Activated T-cell treated with anti-CD3 and anti-CD28 coated beads for 4 hours (primary cell): ENCODE measurements at regions not wholly inside any gene's neighbourhood (a gene's known extent, or its start where the extent isn't known, plus 50 kb on each side); places are given as distances from the start of the nearest gene placed in this dataset.
"Not testable (repeated sequence)": the region's sequence is repeated elsewhere in the genome, so short reads cannot be mapped to it uniquely, and the experiment has no call there.

ENCODE experiments used
- DNase-seq: peaks from one replicate; pipeline ENCODE4 v3.0.0-alpha.2; 2020

- DNase-seq = not testable (repeated sequence)
These were observed 117.8 kb downstream of the TLR5 start for GRCh38 chr1:223025190-223025734.

GRCh38 chr1:223026639-223027038 lies 116.4 kb downstream of the TLR5 start:
- not testable (repeated sequence) for DNase-seq

- DNase-seq = no peak
These were observed 112.9 kb downstream of the TLR5 start for GRCh38 chr1:223029985-223030769.

GRCh38 chr1:223030871-223031400 lies 112.1 kb downstream of the TLR5 start:
- no peak for DNase-seq

- no peak for DNase-seq
These were observed 111.1 kb downstream of the TLR5 start for GRCh38 chr1:223031733-223032601.

GRCh38 chr1:223033658-223034057 lies 109.4 kb downstream of the TLR5 start:
- no peak for DNase-seq

GRCh38 chr1:223034270-223034798 lies 108.7 kb downstream of the TLR5 start:
- no peak for DNase-seq

- no peak for DNase-seq
These were observed 107.1 kb downstream of the TLR5 start for GRCh38 chr1:223035724-223036478.

GRCh38 chr1:223036479-223036845 lies 106.6 kb downstream of the TLR5 start:
- DNase-seq = no peak

GRCh38 chr1:223037845-223038244 lies 105.2 kb downstream of the TLR5 start:
- DNase-seq = no peak

- no peak for DNase-seq
These were observed 104.6 kb downstream of the TLR5 start for GRCh38 chr1:223038288-223039006.

- no peak for DNase-seq
These were observed 103.1 kb downstream of the TLR5 start for GRCh38 chr1:223039990-223040389.

- DNase-seq = no peak
These were observed 101.6 kb downstream of the TLR5 start for GRCh38 chr1:223041481-223041880.

- no peak for DNase-seq
These were observed 97.7 kb downstream of the TLR5 start for GRCh38 chr1:223045164-223045957.

GRCh38 chr1:223046011-223046410 lies 97.0 kb downstream of the TLR5 start:
- no peak for DNase-seq

GRCh38 chr1:223046463-223046862 lies 96.6 kb downstream of the TLR5 start:
- DNase-seq = not testable (repeated sequence)

- no peak for DNase-seq
These were observed 95.0 kb downstream of the TLR5 start for GRCh38 chr1:223048026-223048425.

- no peak for DNase-seq
These were observed 90.6 kb downstream of the TLR5 start for GRCh38 chr1:223052462-223052861.

GRCh38 chr1:223052931-223053330 lies 90.1 kb downstream of the TLR5 start:
- no peak for DNase-seq

- DNase-seq = no peak
These were observed 86.2 kb downstream of the TLR5 start for GRCh38 chr1:223056802-223057201.

GRCh38 chr1:223057569-223058093 lies 85.4 kb downstream of the TLR5 start:
- no peak for DNase-seq
